ENCODE measurements at regions not wholly inside any gene's neighbourhood (a gene's known extent, or its start where the extent isn't known, plus 50 kb on each side); places are given as distances from the start of the nearest gene placed in this dataset.

- POLR2A ChIA-PET, result no interaction called here
- Mint-ChIP-seq H3K27ac (no peak overlapping the region), H3K9me3 (no peaks in the 10 kb centered on the region), H3K27me3 (no peaks in the 10 kb centered on the region), H3K36me3 (ENCODE audit: low read depth) (no peaks in the 10 kb centered on the region), H3K4me1 (no peaks in the 10 kb centered on the region), H3K4me3 (no peak overlapping the region)
- DNase-seq (no peak), ATAC-seq (ENCODE audit: low read depth) (no peak)
- no peak for TF ChIP-seq CTCF (IDR thresholded peaks at IDR 0.05)
- intact Hi-C loops (cut with micrococcal nuclease), result no loop called here
- CTCF ChIA-PET, result no interaction called here
Measured at GRCh38 chr9:13361076-13361475, 81.6 kb upstream of the MPDZ start.

- intact Hi-C loops (cut with micrococcal nuclease), result no loop called here
- H3K27me3 Mint-ChIP-seq, result no peaks in the 10 kb centered on the region
- ATAC-seq (ENCODE audit: low read depth) (no peak), DNase-seq (no peak)
- H3K4me1 Mint-ChIP-seq, result no peaks in the 10 kb centered on the region
- ChIA-PET CTCF (no interaction called here), POLR2A (no interaction called here)
- TF ChIP-seq CTCF (IDR thresholded peaks at IDR 0.05), result no peak
- H3K36me3 Mint-ChIP-seq (ENCODE audit: low read depth), result no peaks in the 10 kb centered on the region
- H3K9me3 Mint-ChIP-seq, result no peaks in the 10 kb centered on the region
- H3K4me3 Mint-ChIP-seq, result no peak overlapping the region
- no peak overlapping the region for H3K27ac Mint-ChIP-seq
Measured at GRCh38 chr9:13360188-13360587, 80.7 kb upstream of the MPDZ start.

GRCh38 chr9:13358128-13358527 is 78.6 kb upstream of the MPDZ start:
- no peaks in the 10 kb centered on the region for H3K9me3 Mint-ChIP-seq
- no peak overlapping the region for H3K27ac Mint-ChIP-seq
- intact Hi-C loops (cut with micrococcal nuclease), result loop anchor here (10.0 kb wide), 1 partner anchor 1777 kb away; no protein-coding TSS in a partner anchor
- no peak for TF ChIP-seq CTCF (IDR thresholded peaks at IDR 0.05)
- ATAC-seq (ENCODE audit: low read depth), result no peak
- H3K36me3 Mint-ChIP-seq (ENCODE audit: low read depth), result no peaks in the 10 kb centered on the region
- no peak overlapping the region for H3K4me3 Mint-ChIP-seq
- DNase-seq, result no peak
- ChIA-PET CTCF (no interaction called here), POLR2A (no interaction called here)
- H3K27me3 Mint-ChIP-seq, result no peaks in the 10 kb centered on the region
- no peaks in the 10 kb centered on the region for H3K4me1 Mint-ChIP-seq

- CTCF ChIA-PET, result no interaction called here
- DNase-seq, result no peak
- intact Hi-C loops (cut with micrococcal nuclease), result loop anchor here (5.0 to 10.0 kb wide), 3 partner anchors 1073 to 1780 kb away; no protein-coding TSS in a partner anchor
- H3K9me3 Mint-ChIP-seq, result no peaks in the 10 kb centered on the region
- POLR2A ChIA-PET, result no interaction called here
- no peaks in the 10 kb centered on the region for H3K36me3 Mint-ChIP-seq (ENCODE audit: low read depth)
- no peak for ATAC-seq (ENCODE audit: low read depth)
- no peaks in the 10 kb centered on the region for H3K27me3 Mint-ChIP-seq
- H3K4me1 Mint-ChIP-seq, result no peaks in the 10 kb centered on the region
- H3K27ac Mint-ChIP-seq, result no peak overlapping the region
- no peak overlapping the region for H3K4me3 Mint-ChIP-seq
- no peak for TF ChIP-seq CTCF (IDR thresholded peaks at IDR 0.05)
Measured at GRCh38 chr9:13354733-13355132, 75.2 kb upstream of the MPDZ start.

GRCh38 chr9:13352451-13352979 is 73.0 kb upstream of the MPDZ start:
- Mint-ChIP-seq H3K4me1 (no peaks in the 10 kb centered on the region), H3K27ac (no peak overlapping the region), H3K4me3 (no peak overlapping the region), H3K27me3 (no peaks in the 10 kb centered on the region), H3K9me3 (no peaks in the 10 kb centered on the region), H3K36me3 (ENCODE audit: low read depth) (no peaks in the 10 kb centered on the region)
- no peak for TF ChIP-seq CTCF (IDR thresholded peaks at IDR 0.05)
- DNase-seq (no peak), ATAC-seq (ENCODE audit: low read depth) (no peak)
- intact Hi-C loops (cut with micrococcal nuclease), result loop anchor here (5.0 to 10.0 kb wide), 3 partner anchors 1075 to 1782 kb away; no protein-coding TSS in a partner anchor
- ChIA-PET POLR2A (no interaction called here), CTCF (no interaction called here)
